Cardiac muscle cell (in vitro differentiated cells and primary cell): ENCODE measurements at regions not wholly inside any gene's neighbourhood (a gene's known extent, or its start where the extent isn't known, plus 50 kb on each side); places are given as distances from the start of the nearest gene placed in this dataset.

Experiments used
- DNase-seq, 2 donors: peaks; one replicate each; pipeline versions ENCODE4 v3.0.0 to v3.0.0-alpha.2; 2010 to 2017; ENCODE audit warnings: low read depth in 1 of 2, low spot score in 1 of 2
- H3K27ac ChIP-seq: fragments of 200-600 bp; sonication (generic); 2 replicates; pipeline ENCODE4 v1.5.1; 2016
- H3K27me3 ChIP-seq: fragments of 200-600 bp; sonication (generic); 2 replicates; pipeline ENCODE4 v1.6.0; 2016; ENCODE audit warnings: control low read depth
- H3K36me3 ChIP-seq: fragments of 200-600 bp; sonication (generic); 2 replicates; pipeline ENCODE4 v1.5.1; 2016; ENCODE audit warnings: control low read depth
- H3K4me1 ChIP-seq: fragments of 200-600 bp; sonication (generic); 2 replicates; pipeline ENCODE4 v1.8.1; 2017; ENCODE audit warnings: low read depth, mild to moderate bottlenecking, mixed run types
- H3K4me3 ChIP-seq: fragments of 200-600 bp; sonication (generic); 2 replicates; pipeline ENCODE4 v1.5.1; 2016; ENCODE audit warnings: mild to moderate bottlenecking
- H3K9me3 ChIP-seq: fragments of 200-600 bp; sonication (generic); 2 replicates; pipeline ENCODE4 v1.5.1; 2017; ENCODE audit warnings: low read depth, mild to moderate bottlenecking, control low read depth
- TF ChIP-seq, protein P1 (sequence below): IDR thresholded peaks from 2 replicates; pipeline ENCODE4 v1.5.1; 2012; ENCODE audit warnings: low read depth, mild to moderate bottlenecking, low read length

DNA sequence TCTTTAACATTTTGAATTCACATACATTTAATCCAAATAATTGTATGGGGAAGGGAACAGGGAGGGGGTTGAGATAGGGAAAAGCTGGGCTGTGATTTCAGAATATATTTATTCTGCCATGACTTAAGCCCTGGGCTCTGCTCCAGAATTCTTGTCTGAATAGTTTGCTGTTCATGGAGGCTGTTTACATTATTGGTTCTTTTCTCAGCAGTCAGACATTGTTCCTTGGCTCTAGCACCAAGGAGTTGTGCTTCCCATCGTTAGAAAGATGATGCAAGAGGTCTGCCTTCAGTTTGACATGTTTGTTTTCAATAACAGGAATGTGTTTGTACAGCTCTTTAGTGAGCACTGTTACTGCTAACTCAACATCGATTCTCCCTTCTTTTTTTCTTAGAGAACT, 198.8 kb upstream of the CDYL start:
- no peak overlapping the region for H3K4me3 ChIP-seq
- no peaks in the 10 kb centered on the region for H3K9me3 ChIP-seq
- no peak overlapping the region for H3K27ac ChIP-seq
- peak in 1 of 2 donors; percentile 96 for DNase-seq
- no peaks in the 10 kb centered on the region for H3K27me3 ChIP-seq
- no peaks in the 10 kb centered on the region for H3K36me3 ChIP-seq
- H3K4me1 ChIP-seq = no peaks in the 10 kb centered on the region
- TF ChIP-seq, protein P1, sequence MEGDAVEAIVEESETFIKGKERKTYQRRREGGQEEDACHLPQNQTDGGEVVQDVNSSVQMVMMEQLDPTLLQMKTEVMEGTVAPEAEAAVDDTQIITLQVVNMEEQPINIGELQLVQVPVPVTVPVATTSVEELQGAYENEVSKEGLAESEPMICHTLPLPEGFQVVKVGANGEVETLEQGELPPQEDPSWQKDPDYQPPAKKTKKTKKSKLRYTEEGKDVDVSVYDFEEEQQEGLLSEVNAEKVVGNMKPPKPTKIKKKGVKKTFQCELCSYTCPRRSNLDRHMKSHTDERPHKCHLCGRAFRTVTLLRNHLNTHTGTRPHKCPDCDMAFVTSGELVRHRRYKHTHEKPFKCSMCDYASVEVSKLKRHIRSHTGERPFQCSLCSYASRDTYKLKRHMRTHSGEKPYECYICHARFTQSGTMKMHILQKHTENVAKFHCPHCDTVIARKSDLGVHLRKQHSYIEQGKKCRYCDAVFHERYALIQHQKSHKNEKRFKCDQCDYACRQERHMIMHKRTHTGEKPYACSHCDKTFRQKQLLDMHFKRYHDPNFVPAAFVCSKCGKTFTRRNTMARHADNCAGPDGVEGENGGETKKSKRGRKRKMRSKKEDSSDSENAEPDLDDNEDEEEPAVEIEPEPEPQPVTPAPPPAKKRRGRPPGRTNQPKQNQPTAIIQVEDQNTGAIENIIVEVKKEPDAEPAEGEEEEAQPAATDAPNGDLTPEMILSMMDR = no peak

- Histone ChIP-seq H3K27me3 (no peaks in the 10 kb centered on the region), H3K27ac (no peak overlapping the region), H3K4me3 (no peak overlapping the region), H3K4me1 (no peaks in the 10 kb centered on the region), H3K9me3 (no peaks in the 10 kb centered on the region), H3K36me3 (no peaks in the 10 kb centered on the region)
- peak in 1 of 2 donors; percentile 13 for DNase-seq
- TF ChIP-seq, protein P1 = no peak
These were observed 200.5 kb upstream of the CDYL start for GRCh38 chr6:4575714-4576113.

GRCh38 chr6:4574007-4574406, 202.2 kb upstream of the CDYL start:
- Histone ChIP-seq H3K4me1 (no peaks in the 10 kb centered on the region), H3K9me3 (no peaks in the 10 kb centered on the region), H3K4me3 (no peak overlapping the region), H3K27me3 (no peaks in the 10 kb centered on the region), H3K27ac (no peak overlapping the region), H3K36me3 (no peaks in the 10 kb centered on the region)
- TF ChIP-seq, protein P1 = no peak
- peak in 1 of 2 donors; percentile 91 for DNase-seq

DNA sequence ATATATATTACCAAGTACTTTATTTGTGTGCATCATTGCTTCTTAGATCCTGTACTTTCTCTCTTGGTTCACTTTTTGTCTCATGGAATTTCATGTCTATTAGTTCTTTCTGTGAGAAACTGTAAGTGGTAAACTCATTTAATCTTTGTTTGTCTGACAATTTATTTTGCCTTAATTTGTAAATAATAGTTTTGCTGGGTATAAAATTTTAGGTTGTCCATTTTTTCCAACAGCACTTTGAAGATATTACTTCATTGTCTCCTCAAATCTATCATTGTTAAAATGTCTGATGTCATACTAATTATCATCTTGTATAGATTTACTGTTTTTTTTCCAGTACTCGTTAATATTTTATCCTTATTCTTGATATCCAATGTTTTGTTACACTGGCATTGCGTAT, 205.2 kb upstream of the CDYL start:
- TF ChIP-seq, protein P1 = no peak

GRCh38 chr6:4568138-4568537, 208.1 kb upstream of the CDYL start:
- H3K4me1 ChIP-seq = no peaks in the 10 kb centered on the region
- no peaks in the 10 kb centered on the region for H3K27me3 ChIP-seq
- no peak overlapping the region for H3K27ac ChIP-seq
- H3K4me3 ChIP-seq = no peak overlapping the region
- no peak for DNase-seq
- TF ChIP-seq, protein P1 = no peak
- H3K36me3 ChIP-seq = no peaks in the 10 kb centered on the region
- H3K9me3 ChIP-seq = no peaks in the 10 kb centered on the region

More for the DNA sequence above, 205.2 kb upstream of the CDYL start:
- no peak overlapping the region for H3K27ac ChIP-seq
- no peaks in the 10 kb centered on the region for H3K9me3 ChIP-seq
- H3K4me3 ChIP-seq = no peak overlapping the region
- H3K27me3 ChIP-seq = no peaks in the 10 kb centered on the region
- H3K36me3 ChIP-seq = no peaks in the 10 kb centered on the region
- DNase-seq = no peak
- H3K4me1 ChIP-seq = no peaks in the 10 kb centered on the region

DNA sequence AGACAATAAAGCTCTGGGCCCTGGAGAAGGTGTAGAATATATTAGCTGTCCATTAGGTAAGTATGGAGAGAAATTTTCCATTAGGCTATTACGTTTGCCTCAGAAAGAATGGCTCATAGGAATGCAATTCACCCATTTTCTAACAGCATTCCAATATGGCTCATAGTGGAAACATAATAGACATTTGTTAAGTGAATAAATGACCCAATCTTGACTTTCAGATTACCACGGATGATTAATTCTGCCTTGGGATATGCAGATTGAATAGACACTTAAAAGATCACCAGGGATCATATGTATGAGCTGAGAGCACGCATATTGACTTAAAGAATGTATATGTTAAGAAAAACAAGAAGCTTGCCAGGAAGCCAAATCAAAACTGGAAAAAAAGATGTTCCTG, 209.1 kb upstream of the CDYL start:
- DNase-seq = peak in 1 of 2 donors; percentile 19
- Histone ChIP-seq H3K27ac (no peak overlapping the region), H3K4me3 (no peak overlapping the region), H3K27me3 (no peaks in the 10 kb centered on the region), H3K9me3 (no peaks in the 10 kb centered on the region), H3K4me1 (no peaks in the 10 kb centered on the region), H3K36me3 (no peaks in the 10 kb centered on the region)
- TF ChIP-seq, protein P1 = no peak
